ENCODE measurements at regions not wholly inside any gene's neighbourhood (a gene's known extent, or its start where the extent isn't known, plus 50 kb on each side); places are given as distances from the start of the nearest gene placed in this dataset.
"Not testable (repeated sequence)": the region's sequence is repeated elsewhere in the genome, so short reads cannot be mapped to it uniquely, and the experiment has no call there.

DNA sequence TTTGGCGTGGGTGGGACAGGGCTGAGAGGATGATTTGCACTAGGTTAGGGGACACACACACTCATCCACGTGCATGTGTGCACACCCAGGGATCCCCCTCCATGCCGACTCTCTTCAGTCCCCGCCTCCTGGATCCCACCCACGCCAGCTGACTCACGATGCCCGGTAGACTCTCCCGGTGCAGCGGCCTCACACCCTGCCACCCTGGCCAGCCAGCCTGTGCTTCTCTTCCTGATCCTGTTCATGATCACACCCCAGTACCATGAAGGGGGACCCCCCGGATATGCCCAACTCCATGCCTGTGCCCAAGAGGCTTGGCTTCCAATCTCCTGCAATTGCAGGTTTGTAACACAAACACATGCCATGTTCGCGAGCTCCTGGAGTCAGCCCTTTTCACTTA is 157.8 kb upstream of the HDAC4 start:
- DNase-seq, result no peak

DNA sequence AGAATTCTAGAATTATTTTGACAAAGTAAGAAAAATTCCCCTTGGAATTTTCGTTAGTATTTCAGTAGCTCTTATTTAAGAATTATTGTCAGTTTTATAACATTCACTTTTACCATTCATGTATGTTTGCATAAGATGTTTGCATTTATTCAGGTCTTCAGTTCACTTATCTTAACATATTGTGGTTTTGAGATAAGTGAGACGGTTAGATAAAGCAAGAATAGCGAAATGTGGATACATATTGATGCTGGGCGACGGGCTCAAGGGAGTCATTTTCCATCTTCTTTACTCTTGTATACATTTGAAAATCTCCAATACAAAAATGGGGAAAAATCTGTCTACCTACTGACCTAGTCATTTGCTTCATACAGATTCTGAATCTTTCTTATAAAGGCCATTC is 156.7 kb upstream of the HDAC4 start:
- DNase-seq, result no peak

GRCh38 chr2:239555571-239555905 is 154.7 kb upstream of the HDAC4 start:
- DNase-seq, result no peak

- no peak for DNase-seq
These were observed 154.1 kb upstream of the HDAC4 start for GRCh38 chr2:239554766-239555570.

DNA sequence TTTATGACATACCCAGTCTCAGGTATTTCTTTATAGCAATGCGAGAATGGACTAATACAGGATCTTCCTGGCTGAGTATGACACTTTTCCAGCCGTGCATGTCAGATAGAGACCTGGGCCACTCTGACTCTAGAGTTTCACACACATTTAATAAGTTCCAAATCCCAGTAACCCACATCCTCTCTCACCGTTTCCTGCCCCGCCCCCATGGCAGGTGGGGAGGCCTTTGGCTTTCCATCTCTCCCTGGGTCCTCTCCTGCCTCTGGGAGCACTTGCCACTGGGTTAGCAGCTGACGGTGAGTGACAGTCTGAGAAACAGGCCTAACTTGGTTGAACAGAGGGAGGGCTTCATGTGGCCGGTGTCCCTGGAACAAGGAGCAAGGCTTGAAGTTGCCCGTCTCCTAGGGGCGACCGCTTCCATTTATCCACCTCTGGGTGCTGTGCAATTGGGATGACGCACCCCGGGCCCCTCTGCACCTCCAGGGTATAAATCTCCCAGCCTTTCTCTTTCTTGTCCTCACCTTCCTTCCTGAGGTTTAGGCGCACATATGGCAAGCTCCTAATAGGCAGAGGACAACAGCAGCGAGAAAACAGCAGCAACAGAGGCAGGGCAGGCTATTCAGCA is 152.7 kb upstream of the HDAC4 start:
- DNase-seq, result no peak

DNA sequence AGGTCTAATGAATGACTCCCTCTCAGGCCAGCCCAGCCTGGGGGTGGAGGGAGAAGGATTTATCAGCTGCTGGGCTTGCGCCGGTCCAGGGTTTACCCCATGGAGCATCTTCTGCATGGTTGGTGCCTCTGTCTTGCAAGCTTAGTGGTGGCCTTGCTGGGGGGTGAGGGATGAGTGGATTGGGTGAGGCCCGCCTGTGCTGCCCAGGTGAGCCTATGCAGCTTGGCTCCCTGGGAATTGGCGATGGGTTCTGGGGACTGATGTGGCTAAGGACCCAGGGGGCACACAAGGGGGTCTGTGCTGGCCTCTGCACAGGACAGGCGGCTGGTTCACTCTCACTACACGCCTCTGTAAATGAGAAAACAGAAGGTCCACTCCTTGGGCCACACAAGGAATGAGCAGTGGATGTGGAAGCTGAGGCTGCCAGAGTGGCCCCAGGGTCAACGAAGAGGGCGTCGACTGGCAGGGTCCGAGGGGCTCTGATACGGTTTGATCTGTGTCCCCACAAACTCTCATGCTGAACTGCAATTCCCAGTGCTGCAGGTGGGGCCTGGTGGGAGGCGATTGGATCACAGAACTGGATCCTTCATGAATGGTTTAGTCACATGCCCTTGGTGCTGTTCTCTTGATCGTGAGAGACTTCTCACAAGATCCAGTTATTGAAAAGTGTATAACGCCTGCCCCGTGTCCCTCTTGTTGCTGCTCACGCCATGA is 151.6 kb upstream of the HDAC4 start:
- no peak for DNase-seq

DNA sequence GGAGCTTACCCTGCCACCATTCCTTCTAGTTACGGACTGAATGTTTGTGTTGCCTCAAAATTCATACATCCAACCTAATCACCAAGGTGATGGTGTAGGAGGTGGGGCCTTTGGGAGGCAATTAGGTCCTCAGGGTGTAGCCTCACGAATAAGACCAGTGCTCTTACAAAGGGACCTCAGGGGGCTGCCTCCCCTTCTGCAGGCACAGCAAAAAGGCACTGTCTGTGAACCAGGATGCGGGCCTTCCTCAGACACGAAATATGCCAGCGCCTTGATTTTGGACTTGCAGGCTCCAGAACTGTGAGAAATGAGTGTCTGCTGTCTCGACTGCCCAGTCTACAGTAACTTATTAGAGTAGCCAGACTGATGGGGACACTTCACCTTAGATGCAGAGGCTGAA is 150.4 kb upstream of the HDAC4 start:
- DNase-seq, result no peak

DNA sequence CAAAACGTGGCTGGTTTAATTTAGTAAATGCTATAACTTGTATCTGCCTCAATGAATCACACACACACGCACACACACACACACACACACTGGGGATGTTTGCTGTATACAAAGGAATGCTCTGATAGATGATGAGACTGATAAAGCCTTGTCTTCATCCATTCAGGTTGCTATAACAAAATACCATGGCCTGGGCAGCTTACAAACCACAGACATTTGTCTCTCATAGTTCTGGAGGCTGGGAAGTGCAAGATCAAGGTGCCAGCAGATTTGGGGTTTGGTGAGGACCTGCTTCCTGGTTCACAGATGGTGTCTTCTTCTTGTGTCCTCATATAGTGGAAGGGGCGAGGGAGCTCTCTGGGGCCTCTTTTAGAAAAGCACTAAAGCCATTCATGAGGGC is 149.5 kb upstream of the HDAC4 start:
- no peak for DNase-seq

DNA sequence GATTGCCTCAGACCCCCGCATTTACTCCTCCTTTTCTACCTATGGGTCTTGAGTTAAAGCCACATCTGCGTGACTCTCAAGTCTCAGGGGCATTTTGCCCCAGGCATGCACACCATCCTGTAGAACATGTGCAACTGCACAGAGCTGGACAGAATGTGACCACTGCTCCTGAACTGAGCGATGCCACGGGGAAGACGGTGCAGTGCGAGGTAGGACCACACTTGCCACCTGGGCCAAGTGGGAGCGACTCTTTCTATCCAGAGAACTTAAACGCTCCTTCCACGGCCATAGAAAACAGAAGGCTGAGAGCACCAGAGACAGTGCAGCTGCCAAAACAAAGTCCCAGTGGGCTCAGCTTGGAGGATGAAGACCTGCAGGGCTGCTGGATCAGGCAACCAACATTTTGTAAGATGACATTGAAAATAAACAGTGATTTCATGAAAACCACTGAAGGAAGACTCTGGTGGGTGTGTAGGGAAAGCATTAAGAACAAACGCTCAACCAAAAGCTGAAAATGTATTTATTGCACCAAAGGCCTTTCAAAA is 149.0 kb upstream of the HDAC4 start:
- DNase-seq, result no peak

- no peak for DNase-seq
These were observed 148.3 kb upstream of the HDAC4 start for GRCh38 chr2:239548965-239549595.

DNA sequence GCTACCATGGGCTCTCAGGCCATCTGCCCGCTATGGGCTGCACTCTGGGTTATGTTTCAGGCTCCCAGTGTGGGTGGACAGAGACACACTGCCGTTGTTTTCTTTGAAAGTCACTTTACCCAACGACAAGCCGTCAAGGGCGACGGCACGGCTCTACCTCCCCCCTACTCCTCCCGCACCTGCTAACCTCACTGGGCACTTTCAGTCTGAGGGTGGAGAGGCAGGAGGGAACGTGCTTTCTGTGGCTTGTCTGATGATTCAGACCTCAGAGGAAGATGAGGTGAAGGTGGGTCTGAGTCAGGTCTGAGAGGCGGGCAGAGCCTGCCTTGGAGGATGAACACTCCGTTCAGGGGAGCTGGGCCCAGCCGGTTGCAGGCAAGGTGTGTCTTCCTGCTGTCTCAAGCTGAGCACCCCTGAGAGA is 147.6 kb upstream of the HDAC4 start:
- DNase-seq, result peak in 1 of 2 donors; percentile 31

- not testable (repeated sequence) for DNase-seq
These were observed 146.3 kb upstream of the HDAC4 start for GRCh38 chr2:239547140-239547539.

DNA sequence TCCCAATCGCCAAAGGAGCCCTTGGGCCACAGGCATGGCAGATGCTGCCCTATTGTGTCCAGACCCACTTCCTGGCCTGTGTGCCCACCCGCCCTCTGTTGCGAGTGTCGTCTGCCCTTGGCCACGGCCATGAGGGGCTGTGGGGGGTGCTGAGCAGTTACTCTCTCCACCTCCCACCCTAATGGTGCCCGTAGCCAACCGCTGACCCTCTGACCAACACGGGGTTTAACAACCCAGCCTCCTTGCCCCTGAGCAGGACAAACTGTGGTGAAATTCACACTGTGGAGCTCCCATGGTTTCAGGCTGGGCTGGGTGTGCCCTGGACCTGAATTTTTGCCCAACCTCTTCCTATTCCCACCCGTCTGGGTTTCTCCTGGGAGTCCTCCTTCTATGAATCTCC is 145.7 kb upstream of the HDAC4 start:
- DNase-seq, result no peak

DNA sequence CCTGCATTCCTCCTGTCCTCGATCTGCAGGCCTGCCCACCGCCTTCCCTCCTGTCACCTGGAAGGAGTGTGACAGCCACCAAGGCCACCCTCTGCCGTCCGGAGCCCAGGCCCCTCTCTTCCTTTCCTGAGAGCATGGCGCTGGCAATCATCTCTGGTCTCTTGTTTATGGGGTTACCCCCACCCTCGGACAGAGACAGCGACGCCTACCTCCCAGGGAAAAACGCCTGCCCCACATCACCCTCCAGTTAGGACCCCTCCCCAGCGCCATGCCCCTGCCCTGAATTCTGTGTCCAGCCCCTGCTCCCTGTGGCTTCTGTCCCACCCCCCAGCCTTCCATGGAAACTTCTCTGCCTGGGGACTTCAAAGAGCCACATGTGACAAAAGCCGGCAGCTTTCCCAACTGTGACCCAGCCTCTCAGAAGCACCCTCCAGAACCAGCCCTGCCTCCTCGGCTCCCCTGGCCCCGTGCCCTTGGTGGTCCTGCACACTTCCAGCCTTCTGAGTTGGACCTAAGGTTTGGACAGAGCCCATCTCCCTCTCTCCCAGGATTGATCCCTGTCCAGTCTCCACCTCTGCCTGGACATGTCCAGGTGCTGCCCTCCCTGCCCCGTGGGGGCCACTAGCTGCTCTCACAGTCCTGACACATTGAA is 145.0 kb upstream of the HDAC4 start:
- no peak for DNase-seq

- DNase-seq, result peak; percentile 41 to 53
These were observed 144.2 kb upstream of the HDAC4 start for GRCh38 chr2:239544918-239545465.

- DNase-seq, result no peak
These were observed 143.5 kb upstream of the HDAC4 start for GRCh38 chr2:239544143-239544917.

GRCh38 chr2:239543702-239544101 is 142.9 kb upstream of the HDAC4 start:
- DNase-seq, result no peak

- no peak for DNase-seq
These were observed 139.4 kb upstream of the HDAC4 start for GRCh38 chr2:239540174-239540573.

GRCh38 chr2:239539776-239540100 is 138.9 kb upstream of the HDAC4 start:
- no peak for DNase-seq

DNA sequence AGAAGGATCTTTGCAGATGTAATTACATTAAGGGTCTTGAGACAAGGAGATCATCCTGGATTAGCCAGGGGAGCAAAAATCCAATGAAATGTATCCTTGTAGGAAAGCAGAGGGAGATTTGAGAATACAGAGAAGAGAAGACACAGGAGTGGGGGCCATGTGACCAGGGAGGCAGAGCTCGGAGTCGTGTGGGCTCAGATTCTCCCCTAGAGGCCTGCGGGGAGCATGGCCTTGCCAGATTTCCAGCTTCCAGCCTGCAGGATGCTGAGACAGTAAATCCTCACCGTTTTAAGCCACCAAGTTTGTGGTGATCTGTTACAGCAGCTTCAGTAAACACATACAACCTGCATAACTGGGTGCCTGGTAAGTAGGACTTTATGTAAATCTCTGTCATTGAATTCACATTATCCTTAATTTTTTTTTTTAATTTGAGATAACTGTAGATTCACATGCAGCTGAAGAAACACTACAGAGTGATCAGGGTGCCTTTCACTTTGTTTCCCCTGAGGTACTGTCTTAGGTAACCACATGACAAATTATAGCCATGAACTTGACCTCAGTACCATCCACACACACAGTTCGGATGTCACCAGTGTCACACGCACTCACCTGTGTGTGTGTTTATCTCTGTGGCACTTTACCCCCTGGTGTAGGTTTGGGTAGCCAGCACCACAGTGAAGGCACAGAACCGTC is 138.4 kb upstream of the HDAC4 start:
- DNase-seq, result no peak
